Effector CD8-positive, alpha-beta T cell (primary cell): ENCODE measurements at regions not wholly inside any gene's neighbourhood (a gene's known extent, or its start where the extent isn't known, plus 50 kb on each side); places are given as distances from the start of the nearest gene placed in this dataset.

Source experiments
- DNase-seq: peaks from one replicate; lab custom pipeline; 2025; lab: John Stamatoyannopoulos, UW

DNA sequence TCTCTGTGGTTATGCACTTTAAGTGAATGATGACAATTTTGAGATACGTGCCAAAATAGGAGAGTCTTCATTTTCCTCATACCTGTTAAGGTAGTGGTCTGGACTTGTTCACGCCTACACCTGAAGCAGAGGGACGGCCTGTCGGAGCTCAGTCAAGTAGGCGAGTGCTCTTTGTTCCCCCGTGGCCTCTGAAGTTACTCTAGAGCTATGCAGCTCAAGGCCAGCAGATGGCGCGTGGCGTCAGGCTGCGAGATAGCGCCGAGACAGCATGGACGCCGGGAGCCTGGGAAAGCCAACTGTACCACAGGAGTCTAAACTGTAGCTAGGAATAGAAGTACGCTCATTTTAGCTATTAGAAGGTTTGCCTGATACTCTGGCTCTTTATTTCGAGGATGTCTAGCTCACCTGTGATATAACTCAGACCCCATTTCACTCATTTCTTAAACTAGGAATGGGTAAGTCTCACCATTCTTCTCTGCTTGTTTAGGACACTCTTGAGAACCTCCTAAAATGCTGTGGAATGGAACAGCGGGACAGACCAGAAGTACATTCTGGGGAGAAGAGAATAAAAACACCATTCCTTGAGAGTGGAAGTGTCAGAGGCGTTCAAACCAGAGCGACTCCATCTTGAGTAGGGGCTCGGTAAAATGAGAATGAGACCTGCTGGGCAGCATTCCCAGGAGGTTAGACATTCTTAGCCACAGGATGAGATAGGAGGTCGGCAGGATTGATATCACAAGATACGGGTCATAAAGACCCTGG lies 267.4 kb upstream of the HMGA2 start:
- DNase-seq, result peak; percentile 25

DNA sequence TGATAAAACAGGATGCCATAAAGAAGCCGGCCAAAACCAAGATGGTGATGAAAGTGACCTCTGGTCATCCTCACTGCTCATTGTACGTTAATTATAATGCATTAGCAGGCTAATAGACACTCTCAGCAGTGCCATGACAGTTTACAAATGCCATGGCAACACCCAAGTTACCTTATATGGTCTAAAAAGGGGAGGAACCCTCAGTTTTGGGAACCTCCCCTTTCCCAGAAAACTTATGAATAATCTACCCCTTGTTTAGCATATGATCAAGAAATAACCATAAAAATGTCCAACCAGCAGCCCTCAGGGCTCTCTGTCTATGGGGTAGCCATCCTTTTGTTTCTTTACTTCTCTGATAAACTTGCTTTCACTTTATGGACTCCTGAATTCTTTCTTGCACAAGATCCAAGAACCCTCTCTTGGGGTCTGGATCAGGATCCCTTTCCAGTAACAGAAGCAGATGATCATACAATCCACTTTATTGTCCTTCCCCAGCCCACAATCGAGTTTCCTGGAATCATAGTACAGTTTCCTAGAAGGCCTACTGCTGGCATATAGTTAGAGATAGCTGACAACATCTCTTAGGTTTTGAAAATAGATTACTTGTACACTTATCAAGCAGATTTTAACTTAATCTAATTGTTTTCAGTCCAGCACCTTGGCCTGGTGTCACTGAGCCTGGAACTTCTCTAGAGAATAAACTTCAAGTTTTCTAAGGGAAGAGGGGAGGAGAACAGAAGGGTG lies 266.7 kb upstream of the HMGA2 start:
- no peak for DNase-seq

DNA sequence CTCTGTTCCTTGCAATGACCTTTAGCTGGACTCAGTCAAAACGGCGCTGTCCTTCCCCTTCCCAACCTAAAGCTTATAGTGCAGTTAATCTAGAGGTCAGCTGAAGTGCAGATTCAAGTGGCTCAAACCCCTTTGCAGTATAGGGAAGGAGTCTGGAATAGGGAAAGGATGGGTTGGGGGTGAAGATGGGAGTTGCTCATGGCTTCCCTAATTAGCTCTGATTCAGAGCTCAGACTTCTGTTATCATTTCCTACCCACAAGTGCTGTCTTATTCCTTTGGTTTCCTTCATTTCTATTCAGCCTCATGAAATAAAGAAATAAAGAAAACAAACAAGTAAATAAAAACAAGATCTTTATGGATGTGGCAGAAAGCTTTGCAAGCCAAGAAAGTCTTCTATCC lies 264.0 kb upstream of the HMGA2 start:
- no peak for DNase-seq

DNA sequence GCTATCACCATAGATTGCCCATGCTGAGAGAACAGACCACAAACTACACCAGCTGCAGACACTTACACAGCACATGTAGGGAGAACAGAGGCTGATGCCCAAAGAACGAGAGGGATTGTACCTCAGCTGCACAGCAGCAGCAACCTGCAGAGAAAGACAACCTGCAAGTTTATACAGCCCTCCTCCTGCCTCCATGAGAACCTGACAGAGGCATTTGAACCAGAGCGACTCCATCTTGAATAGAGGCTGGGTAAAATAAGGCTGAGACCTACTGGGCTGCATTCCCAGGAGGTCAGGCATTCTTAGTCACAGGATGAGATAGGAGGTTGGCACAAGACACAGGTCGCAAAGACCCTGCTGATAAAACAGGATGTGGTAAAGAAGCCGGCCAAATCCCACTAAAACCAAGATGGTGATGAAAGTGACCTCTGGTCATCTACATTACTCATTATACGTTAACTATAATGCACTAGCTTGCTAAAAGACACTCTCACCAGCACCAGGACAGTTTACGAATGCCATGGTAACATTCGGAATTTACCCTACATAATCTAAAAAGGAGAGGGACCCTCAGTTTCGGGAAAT lies 262.4 kb upstream of the HMGA2 start:
- no peak for DNase-seq

DNA sequence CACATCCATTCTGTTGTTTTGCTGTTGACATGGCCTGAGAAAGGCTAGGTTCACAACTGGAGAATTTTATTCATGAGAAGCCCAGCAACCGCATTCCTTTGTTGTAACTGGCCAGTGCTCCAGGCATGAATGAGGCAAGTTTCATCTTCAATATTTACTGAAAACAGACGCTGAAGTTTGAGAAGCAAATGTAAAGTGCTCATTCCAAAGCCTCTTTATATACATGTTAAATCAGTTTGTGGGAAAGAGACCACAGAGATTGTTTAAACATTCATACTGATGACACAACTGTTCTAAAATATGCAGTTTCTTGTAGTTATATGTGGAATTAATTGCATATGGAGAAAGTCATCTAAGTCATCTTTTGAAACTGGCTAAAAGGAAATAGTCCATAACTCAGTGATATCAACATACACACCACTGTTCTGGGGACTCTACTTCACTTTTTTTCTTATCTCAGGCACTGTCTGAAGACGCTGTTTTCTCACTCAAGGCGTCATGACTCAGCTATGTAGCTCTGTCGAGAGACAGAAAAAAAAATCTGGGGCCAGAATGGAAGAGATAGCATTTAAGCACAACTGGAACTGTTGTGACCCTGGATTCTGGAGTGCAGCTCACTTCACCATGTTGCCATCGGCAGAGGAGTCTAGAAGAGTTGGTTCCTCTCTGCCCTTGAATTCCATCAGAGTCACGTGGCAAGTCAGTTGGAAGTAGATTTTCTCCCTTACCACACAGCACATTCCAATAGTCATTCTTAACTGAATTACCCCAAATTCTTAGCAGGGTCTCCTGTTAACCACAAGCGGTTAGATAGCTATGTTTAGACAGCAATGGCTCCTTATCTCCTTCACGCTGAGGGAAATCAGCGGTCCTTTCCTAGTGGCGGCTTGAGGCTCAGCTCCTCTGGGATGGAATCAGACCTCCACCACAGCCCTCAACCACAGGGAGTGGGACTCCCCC lies 258.4 kb upstream of the HMGA2 start:
- no peak for DNase-seq

DNA sequence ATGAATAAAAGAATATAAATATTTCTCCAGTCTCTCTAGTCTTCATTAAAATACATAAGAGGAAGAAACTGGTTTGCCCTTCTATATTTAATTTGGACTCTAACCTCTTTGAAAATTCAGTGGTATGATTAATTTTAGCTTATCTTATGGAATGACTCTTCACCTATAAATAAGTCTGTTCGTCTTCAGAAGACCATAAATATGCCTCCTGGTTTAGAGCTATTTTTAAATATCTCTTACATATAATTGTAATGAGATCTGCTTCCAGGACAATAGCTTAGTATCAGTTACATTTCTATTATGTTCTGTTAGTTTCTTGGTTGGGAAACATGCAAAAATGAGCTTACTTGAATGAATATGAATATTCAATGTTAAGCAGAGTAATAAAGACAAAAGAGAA lies 257.5 kb upstream of the HMGA2 start:
- no peak for DNase-seq

DNA sequence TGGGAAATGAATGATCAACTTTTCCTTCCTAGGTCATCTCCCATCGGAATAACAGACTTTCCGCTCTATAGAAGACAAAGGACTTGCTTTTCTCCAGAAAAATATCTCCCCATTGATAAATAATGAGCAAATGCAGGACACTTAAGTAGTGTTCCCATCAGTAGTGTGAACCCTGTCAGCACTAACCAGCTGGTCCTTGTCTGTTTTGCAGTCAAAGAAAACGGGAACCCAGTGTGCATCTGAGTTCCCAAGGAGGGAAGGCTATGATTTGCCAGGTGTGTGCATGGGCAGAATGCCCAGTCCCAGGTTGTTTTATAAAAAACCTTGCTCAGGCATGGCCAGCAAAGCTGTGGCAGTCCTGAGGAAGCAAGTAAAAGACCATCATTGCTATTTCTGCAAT lies 256.5 kb upstream of the HMGA2 start:
- DNase-seq, result no peak

DNA sequence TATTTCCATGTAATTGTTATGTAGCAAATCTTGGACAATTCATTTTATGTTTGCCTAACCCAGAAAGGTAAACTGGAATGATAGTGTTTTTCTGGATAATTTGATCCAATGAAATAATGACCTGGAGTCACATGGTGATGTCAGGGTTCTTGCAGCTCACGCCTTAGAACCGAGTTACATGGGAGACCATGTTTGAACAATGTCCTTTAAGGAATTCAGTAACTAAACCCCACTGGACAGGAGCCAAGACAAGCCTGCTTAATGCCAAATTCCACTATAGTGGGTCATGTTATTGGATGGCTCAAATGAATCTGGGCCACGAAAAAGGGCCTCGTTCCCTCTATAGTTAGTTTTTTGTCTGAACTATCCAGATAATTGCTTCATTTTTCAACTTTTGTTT lies 255.8 kb upstream of the HMGA2 start:
- no peak for DNase-seq

DNA sequence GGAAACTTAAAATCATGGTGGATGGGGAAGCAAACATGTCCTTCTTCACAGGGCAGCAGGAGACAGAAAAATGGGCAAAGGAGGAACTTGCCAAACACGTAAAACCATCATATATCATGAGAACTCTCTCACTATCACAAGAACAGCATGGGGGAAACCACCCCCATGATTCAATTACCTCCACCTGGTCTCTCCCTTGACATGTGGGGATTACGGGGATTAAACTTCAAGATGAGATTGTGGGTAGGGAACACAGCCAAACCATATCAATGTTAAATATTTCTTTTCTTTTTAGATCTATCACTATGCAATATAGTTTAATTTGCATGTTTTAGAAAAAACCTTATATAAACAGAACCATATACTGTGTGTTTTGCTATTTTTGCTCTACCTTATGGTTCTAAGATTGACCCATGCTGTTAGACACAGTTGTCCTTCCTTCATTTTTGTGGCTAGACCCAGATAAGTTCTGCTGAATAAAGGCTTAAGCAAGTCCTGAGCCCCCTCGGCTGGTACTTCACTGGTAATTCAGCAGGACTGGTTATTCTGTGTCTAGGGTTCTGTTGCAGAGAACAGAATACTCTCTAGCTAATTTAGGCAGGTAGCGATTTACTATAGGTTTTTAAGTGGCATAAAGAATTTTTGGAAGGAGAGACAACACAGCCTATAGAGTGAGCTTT lies 253.7 kb upstream of the HMGA2 start:
- no peak for DNase-seq

DNA sequence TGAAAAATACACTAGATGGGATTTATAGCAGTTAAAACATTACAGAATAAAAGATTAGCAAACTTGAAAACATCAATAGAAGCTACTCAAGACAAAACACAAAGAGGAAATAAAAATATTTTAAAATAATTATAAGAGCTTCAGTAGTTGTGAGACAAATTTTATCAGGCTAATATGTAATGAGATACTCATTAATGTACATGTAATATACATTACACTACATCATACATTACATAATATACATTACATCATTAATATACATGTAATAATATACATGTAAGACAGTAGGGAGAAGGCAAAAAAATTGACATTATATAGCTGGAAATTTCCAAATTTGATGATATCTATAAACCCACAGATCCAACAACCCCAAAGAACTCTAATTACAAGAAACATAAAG lies 249.4 kb upstream of the HMGA2 start:
- DNase-seq, result no peak

DNA sequence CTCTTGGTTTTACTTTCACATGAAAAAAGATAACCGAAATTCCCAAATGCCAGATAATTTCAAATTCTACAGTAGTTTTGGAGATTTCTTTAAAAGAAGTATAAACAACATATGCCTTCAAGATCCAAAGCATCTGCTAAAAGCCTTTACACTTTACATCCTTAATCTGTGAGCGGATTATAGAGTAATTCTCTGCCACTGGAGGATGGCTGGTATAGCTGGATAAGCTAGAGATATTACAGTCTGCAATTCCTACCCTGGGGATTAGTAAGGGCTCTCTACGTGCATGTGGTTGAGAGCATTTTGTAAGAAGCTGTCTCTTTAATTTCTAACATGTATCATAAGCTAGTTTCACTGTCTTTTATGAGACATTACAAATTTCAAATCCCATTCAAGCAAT lies 240.3 kb upstream of the HMGA2 start:
- DNase-seq, result no peak

DNA sequence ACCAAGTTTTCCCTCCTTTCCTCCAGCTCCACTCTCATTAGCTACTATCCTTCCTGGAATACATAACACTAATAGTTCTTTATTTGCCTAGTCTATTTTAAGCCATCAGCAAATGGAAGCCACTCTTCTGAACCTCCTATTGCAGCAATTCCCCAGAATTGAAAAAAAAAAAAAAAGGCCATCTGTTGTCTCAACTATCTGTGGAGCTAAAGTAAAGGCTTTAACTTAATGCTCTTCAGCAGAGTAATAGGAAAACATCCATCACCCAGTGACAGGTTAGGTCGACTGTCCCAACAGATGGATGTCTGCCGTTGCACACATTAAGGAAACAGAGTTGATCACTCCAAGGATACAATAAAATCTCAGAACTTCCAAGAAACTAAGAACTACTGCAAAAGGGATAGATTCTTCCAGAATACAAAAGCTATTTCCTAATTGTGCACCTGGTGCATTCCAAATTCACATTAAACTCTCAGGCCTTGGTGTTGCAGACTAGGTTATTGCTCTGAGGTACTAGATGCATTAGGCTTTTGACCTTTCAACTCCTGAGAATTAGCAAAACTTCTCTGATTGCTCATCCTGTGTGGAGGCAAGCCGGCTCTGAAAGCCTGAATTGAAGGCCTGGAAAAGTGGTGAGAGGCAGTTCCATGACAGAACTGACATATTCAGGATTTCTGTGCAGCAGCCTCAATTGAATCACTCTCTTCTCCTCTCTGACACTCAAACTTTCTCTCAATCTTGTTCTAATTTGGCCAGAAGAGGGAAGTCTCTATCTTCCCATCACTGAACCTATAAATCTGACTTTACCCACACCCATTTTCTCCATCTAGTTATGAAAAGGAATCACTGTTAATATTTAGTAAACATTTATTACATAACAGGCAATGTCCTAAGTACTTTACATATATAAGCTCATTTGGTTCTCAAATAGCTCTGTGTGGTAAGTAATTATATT lies 238.4 kb upstream of the HMGA2 start:
- DNase-seq, result no peak

DNA sequence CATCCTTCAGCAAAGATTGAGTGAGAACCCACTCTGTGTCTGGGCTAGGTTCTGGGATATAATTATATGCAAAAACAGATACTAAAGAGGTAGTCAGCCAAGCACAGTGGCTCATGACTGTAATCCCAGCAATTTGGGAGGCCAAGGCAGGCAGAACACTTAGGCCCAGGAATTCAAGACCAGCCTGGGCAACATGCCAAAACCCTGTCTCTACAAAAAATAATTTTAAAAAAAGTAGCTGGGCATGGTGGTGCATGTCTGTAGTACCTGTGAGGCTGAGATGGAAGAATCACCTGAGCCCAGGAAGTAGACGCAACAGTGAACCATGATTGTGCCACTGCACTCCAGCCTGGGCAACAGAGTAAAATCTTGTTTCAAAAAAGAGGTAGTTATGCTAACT lies 237.5 kb upstream of the HMGA2 start:
- DNase-seq, result no peak

DNA sequence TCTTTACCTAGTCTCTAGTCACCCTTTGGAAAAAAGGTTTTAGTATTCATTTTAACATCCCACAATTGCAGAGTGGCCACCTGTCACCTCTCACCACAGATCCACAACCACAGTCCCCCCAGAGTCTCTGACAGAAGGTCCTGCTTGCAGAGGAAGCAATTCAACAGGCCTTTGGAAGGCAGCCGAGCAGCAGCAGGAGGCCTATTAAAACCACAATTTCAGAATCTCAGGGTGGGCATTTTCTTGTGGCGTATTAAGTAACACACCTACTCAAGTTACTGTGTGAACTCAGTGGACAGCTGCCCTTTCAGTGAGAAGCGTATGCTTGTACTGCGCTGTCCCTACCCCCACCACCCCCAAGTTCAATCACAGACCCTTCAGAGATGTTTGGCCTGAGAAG lies 234.0 kb upstream of the HMGA2 start:
- DNase-seq, result no peak

DNA sequence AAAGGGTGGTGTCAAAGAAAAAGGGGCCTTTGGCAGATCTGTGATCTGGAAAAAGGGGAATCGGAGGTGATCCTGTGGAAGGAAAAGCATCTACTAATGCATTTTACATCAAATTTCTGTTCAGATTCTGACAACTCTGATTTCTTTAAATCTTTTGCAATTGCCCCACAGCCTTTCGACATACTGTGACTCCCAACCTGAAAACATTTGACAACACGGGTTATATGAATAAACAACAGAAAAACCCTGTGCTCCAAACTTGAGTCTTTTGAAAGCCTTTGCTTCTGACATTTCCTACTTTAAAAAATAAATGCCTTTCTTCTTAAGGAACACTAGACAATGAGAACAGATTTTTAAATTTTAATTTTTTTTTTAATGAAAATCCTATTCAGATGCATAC lies 231.9 kb upstream of the HMGA2 start:
- DNase-seq, result no peak

DNA sequence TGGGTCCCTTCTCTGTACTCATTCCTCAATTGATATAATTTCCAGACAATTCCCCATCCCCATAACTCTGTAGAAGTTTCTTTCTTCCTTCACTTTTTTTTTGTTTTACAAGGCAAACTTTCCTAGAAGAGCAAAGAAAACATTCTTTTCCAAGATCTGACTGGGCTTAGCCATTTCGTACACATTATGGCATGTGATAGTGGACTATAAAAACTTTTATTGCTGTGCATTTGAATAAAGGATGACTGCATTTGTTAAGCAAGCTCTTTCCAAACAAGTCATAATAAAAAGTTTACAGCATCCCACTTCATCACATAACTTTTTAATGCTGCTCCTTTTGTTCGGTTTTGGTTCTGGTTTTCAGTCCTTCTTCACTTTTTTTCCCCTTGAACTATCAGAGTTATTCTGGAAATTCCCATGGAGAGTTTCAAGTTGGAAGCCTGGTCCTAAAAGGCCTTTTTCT lies 231.0 kb upstream of the HMGA2 start:
- no peak for DNase-seq

DNA sequence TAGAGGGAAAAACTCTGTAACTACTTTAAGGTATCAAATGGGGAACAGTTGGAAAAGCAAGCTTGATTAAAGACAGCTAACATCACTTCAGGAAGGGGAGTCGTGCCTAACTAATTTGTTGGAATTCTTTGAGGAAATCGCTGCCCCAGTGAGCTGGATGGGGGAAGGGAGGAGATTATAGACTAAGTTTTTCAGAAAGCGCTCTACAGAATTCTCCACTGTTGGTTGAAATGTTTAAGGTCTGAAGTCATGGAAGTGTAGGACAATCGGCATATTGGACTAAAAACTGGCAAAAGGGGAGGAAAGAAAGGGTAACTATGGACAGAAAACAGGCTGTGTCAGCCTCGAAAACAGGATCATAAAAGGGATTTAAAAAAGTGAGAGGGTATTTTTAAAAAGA lies 229.9 kb upstream of the HMGA2 start:
- no peak for DNase-seq

DNA sequence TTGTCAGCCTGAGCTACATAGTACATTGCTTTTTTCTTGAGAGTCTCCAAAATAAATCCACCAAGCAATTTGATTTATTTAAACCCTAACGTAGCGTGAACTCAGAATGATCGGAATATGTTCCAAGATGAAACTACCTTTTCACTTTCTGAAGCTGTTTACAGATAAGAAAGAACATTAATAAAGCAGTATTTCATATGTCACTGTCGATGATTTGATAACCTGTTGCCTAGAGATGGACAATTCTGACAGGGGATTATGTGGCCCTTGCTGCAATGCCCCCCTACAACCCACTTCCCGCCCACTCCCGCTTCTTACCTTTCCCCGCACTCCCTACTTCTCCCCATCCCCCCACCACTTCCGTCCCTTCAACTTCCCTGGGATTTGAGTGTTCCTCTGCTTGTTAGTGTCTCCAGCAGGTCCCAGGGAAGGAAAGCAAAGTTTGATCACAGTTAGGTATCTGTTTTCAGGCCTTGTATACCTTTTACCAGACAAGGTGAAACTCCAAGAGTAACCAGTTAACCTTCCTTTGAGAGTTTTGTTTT lies 229.2 kb upstream of the HMGA2 start:
- DNase-seq, result no peak

DNA sequence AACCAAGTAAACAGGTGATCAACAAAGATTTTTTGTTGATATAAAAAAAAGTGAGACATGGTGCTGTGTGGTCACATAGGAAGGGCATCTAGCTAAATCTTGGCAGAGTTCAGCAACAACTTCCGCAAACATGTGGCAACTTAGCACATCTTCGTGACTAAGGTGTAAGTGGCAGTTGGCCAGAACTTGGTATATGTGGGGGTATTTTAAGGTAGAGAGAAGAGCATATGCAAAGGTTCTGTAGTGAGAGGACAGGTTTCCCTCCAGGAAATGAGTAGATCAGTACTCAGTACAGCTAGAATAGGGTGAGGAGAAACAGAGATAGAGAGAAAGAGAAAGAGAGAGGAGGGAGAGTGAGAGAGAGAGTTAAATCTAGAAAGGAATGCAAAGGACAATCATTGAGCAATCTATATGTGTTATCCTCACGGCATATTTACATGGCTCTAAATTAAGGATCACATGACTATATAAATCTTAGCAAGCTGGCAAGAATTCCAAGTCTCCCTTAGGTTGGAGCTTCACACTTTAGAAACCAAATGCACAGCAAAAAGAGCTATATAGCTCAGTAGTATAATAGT lies 227.7 kb upstream of the HMGA2 start:
- DNase-seq, result no peak

DNA sequence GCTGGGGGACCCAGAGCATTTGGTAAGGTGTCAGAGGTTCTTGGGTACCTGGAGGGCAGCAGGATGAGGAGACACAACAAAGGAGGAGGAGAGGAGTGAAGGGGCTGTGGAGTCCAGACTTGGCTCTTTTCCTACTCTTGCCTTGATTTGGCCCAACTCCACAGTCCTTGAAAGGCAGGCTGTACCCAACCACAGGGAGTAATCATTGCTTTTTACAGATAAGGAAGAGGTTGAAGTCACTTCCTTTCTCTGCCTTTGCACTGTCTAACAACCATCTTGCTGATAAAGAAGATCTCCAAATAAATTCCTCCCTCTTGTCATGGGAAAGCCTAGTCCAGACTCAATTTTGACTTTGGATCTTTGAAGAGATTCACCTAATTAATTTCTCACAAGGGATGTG lies 226.8 kb upstream of the HMGA2 start:
- no peak for DNase-seq
